ENCODE measurements at regions not wholly inside any gene's neighbourhood (a gene's known extent, or its start where the extent isn't known, plus 50 kb on each side); places are given as distances from the start of the nearest gene placed in this dataset.

DNA sequence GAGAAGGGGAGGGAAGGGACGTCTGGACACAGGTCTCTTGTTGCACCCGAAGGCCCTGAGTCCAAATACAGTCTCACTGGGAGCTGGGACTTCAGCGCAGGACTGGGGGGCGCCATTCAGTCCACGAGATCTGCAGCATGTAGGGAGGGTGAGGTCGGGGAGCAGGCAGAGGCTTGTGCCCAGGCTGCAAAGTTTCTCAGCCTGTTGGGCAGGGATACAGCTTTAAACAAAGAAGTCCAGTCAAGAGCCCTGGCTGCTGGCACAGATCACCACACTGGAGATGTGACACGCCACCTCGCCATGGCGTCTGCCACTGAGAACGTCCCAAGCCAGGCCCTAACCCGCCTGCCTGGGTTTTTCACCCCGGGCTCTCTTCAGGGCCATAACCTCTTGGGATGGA is 256.6 kb downstream of the DLL1 start:
- no peak for TF ChIP-seq FOXP2 (optimal IDR thresholded peaks at IDR 0.05; ENCODE audit: borderline replicate concordance, extremely low read depth, extremely low read length, insufficient read depth)
- TF ChIP-seq, protein P1, sequence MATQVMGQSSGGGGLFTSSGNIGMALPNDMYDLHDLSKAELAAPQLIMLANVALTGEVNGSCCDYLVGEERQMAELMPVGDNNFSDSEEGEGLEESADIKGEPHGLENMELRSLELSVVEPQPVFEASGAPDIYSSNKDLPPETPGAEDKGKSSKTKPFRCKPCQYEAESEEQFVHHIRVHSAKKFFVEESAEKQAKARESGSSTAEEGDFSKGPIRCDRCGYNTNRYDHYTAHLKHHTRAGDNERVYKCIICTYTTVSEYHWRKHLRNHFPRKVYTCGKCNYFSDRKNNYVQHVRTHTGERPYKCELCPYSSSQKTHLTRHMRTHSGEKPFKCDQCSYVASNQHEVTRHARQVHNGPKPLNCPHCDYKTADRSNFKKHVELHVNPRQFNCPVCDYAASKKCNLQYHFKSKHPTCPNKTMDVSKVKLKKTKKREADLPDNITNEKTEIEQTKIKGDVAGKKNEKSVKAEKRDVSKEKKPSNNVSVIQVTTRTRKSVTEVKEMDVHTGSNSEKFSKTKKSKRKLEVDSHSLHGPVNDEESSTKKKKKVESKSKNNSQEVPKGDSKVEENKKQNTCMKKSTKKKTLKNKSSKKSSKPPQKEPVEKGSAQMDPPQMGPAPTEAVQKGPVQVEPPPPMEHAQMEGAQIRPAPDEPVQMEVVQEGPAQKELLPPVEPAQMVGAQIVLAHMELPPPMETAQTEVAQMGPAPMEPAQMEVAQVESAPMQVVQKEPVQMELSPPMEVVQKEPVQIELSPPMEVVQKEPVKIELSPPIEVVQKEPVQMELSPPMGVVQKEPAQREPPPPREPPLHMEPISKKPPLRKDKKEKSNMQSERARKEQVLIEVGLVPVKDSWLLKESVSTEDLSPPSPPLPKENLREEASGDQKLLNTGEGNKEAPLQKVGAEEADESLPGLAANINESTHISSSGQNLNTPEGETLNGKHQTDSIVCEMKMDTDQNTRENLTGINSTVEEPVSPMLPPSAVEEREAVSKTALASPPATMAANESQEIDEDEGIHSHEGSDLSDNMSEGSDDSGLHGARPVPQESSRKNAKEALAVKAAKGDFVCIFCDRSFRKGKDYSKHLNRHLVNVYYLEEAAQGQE (IDR thresholded peaks at IDR 0.05; ENCODE audit: insufficient read depth in 1 of 2, low read depth in 2 of 2, low read length in 2 of 2), result no peak
- TF ChIP-seq POLR2AphosphoS5 (IDR thresholded peaks at IDR 0.05; ENCODE audit: low read depth, low read length), result no peak
- TF ChIP-seq SIN3A (IDR thresholded peaks at IDR 0.05; ENCODE audit: borderline replicate concordance, insufficient read depth, low read length), result no peak
